GM12878 (cell line): ENCODE measurements at regions not wholly inside any gene's neighbourhood (a gene's known extent, or its start where the extent isn't known, plus 50 kb on each side); places are given as distances from the start of the nearest gene placed in this dataset.

ENCODE experiments used
- FOS ChIP-seq: IDR thresholded peaks from 3 replicates; pipeline ENCODE4 v1.6.1; 2011; ENCODE audit warnings: borderline replicate concordance; ENCODE audit not compliant: insufficient read length; ENCODE audit errors: extremely low read depth
- POLR2AphosphoS5 ChIP-seq: IDR thresholded peaks from 2 replicates; pipeline ENCODE4 v1.6.1; 2011; ENCODE audit warnings: mild to moderate bottlenecking, low read length, inconsistent platforms
- SP1 ChIP-seq: IDR thresholded peaks from one replicate; pipeline ENCODE4 v1.6.1; 2011; ENCODE audit warnings: low read depth, low read length
- TCF12 ChIP-seq: IDR thresholded peaks from 2 replicates; pipeline ENCODE4 v1.6.1; 2011; ENCODE audit warnings: low read depth, mild to moderate bottlenecking, low read length
- WRNIP1 ChIP-seq: IDR thresholded peaks from 2 replicates; pipeline ENCODE4 v1.6.1; 2011; ENCODE audit warnings: low read depth, low read length, improper control_type of control experiment, borderline replicate concordance
- ZZZ3 ChIP-seq: IDR thresholded peaks from 2 replicates; pipeline ENCODE4 v1.6.1; 2011; ENCODE audit warnings: low read depth; ENCODE audit not compliant: control insufficient read depth, insufficient read length
- TF ChIP-seq, protein P1 (sequence below): fragments of 450-650 bp; IDR thresholded peaks from 2 replicates; pipeline ENCODE4 v1.6.1; 2018; ENCODE audit warnings: borderline replicate concordance, mild to moderate bottlenecking; ENCODE audit not compliant: partially characterized antibody
- TF ChIP-seq, protein P2 (sequence below): fragments of 450-650 bp; IDR thresholded peaks from 2 replicates; pipeline ENCODE4 v1.6.1; 2017; ENCODE audit warnings: mild to moderate bottlenecking

DNA sequence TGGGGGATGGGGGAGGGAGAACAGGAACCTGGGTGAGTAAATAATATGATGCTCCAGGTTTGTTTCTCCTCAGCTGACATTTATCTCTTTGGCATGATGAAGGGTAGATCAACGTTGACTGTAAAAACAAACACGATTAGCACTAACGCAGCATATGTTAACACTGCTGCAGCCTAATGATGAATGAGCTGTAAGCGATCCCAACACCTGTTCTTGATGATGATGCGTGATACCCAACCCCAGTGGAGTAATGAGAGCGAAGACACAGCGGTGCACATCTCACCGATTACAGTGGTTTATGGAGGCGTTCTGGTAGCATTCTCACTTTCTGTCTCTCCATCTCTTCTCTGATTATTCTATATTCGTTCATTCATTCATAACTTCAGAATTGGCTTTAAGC is 640.4 kb downstream of the USP25 start:
- TF ChIP-seq, protein P1, sequence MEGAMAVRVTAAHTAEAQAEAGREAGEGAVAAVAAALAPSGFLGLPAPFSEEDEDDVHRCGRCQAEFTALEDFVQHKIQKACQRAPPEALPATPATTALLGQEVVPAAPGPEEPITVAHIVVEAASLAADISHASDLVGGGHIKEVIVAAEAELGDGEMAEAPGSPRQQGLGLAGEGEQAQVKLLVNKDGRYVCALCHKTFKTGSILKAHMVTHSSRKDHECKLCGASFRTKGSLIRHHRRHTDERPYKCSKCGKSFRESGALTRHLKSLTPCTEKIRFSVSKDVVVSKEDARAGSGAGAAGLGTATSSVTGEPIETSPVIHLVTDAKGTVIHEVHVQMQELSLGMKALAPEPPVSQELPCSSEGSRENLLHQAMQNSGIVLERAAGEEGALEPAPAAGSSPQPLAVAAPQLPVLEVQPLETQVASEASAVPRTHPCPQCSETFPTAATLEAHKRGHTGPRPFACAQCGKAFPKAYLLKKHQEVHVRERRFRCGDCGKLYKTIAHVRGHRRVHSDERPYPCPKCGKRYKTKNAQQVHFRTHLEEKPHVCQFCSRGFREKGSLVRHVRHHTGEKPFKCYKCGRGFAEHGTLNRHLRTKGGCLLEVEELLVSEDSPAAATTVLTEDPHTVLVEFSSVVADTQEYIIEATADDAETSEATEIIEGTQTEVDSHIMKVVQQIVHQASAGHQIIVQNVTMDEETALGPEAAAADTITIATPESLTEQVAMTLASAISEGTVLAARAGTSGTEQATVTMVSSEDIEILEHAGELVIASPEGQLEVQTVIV = no peak
- TF ChIP-seq FOS (no peak), TCF12 (no peak), ZZZ3 (no peak), POLR2AphosphoS5 (no peak), SP1 (no peak), WRNIP1 (no peak)
- TF ChIP-seq, protein P2, sequence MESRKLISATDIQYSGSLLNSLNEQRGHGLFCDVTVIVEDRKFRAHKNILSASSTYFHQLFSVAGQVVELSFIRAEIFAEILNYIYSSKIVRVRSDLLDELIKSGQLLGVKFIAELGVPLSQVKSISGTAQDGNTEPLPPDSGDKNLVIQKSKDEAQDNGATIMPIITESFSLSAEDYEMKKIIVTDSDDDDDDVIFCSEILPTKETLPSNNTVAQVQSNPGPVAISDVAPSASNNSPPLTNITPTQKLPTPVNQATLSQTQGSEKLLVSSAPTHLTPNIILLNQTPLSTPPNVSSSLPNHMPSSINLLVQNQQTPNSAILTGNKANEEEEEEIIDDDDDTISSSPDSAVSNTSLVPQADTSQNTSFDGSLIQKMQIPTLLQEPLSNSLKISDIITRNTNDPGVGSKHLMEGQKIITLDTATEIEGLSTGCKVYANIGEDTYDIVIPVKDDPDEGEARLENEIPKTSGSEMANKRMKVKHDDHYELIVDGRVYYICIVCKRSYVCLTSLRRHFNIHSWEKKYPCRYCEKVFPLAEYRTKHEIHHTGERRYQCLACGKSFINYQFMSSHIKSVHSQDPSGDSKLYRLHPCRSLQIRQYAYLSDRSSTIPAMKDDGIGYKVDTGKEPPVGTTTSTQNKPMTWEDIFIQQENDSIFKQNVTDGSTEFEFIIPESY = no peak
